PC-9 (cell line): ENCODE measurements at regions not wholly inside any gene's neighbourhood (a gene's known extent, or its start where the extent isn't known, plus 50 kb on each side); places are given as distances from the start of the nearest gene placed in this dataset.

Experiments
- BruUV-seq: library from RNA; stranded (reverse); fragments of 400-500 nt; replicated peaks from 2 replicates; lab custom pipeline; 2021; lab: Mats Ljungman, UMichigan
- CTCF ChIA-PET: fragments of 300-600 bp; sonication (Branson Sonifier 250); formaldehyde crosslinking; loops from one replicate; lab custom pipeline; 2022; ENCODE audit warnings: antibody characterized with exemption; lab: Charles Lee
- POLR2A ChIA-PET: fragments of 300-600 bp; sonication (Branson Sonifier 250); formaldehyde crosslinking; loops from one replicate; lab custom pipeline; 2022; ENCODE audit warnings: antibody characterized with exemption; ENCODE audit not compliant: unreplicated experiment; lab: Charles Lee
- DNase-seq, 2 experiments: peaks; one replicate each; pipeline versions ENCODE4 v3.0.0 to v3.0.0-alpha.2; 2015 to 2022; ENCODE audit warnings: mixed read lengths in 1 of 2
- H2AFZ ChIP-seq: fragments of 200-600 bp; sonication (generic); 2 replicates; pipeline ENCODE4 v1.8.1; 2017; ENCODE audit warnings: antibody characterized with exemption
- H3F3A ChIP-seq: fragments of 200-600 bp; sonication (generic); 2 replicates; pipeline ENCODE4 v1.8.1; 2017; ENCODE audit warnings: antibody characterized with exemption, mild to moderate bottlenecking, low read depth; ENCODE audit not compliant: insufficient read depth
- H3K27ac ChIP-seq: fragments of 200-600 bp; sonication (generic); 2 replicates; pipeline ENCODE4 v1.6.1; 2016; ENCODE audit warnings: mixed run types
- H3K27me3 ChIP-seq: fragments of 200-600 bp; sonication (generic); 2 replicates; pipeline ENCODE4 v1.6.1; 2016; ENCODE audit warnings: low read depth, mixed run types; ENCODE audit not compliant: insufficient read depth
- H3K36me3 ChIP-seq: fragments of 200-600 bp; sonication (generic); 2 replicates; pipeline ENCODE4 v1.6.1; 2016; ENCODE audit warnings: low read depth, mixed run types
- H3K4me1 ChIP-seq: fragments of 200-600 bp; sonication (generic); replicated peaks from 2 replicates; pipeline ENCODE4 v1.6.1; 2016; ENCODE audit warnings: mixed run types; ENCODE audit not compliant: insufficient read depth
- H3K4me2 ChIP-seq: fragments of 200-600 bp; sonication (generic); 2 replicates; pipeline ENCODE4 v1.6.1; 2017; ENCODE audit warnings: mixed run types
- H3K4me3 ChIP-seq: fragments of 200-600 bp; sonication (generic); 2 replicates; pipeline ENCODE4 v1.6.1; 2016; ENCODE audit warnings: mixed run types
- H3K79me2 ChIP-seq: fragments of 200-600 bp; sonication (generic); 2 replicates; pipeline ENCODE4 v1.6.1; 2017; ENCODE audit warnings: low read depth, mixed run types
- H3K9me2 ChIP-seq: fragments of 200-600 bp; sonication (generic); 2 replicates; pipeline ENCODE4 v1.8.1; 2017; ENCODE audit warnings: mild to moderate bottlenecking; ENCODE audit not compliant: insufficient read depth
- H3K9me3 ChIP-seq: fragments of 200-600 bp; sonication (generic); 2 replicates; pipeline ENCODE4 v1.8.1; 2016; ENCODE audit warnings: low read depth; ENCODE audit not compliant: insufficient read depth
- H4K20me1 ChIP-seq: fragments of 200-600 bp; sonication (generic); 2 replicates; pipeline ENCODE4 v1.8.1; 2017; ENCODE audit not compliant: insufficient read depth
- EZH2 ChIP-seq: fragments of 200-600 bp; sonication (generic); IDR thresholded peaks from 2 replicates; pipeline ENCODE4 v1.8.0; 2017; ENCODE audit warnings: antibody characterized with exemption, low read depth
- intact Hi-C: fragments of 100-400 bp; cut with micrococcal nuclease; formaldehyde crosslinking; loops from one replicate; pipeline ENCODE4 v1.10.0; 2022; ENCODE audit not compliant: unreplicated experiment
- TF ChIP-seq, protein P1 (sequence below): fragments of 200-600 bp; sonication (generic); conservative IDR thresholded peaks from 2 replicates; pipeline ENCODE4 v1.6.1; 2017; ENCODE audit warnings: mixed run types, antibody characterized with exemption, mild to moderate bottlenecking, moderate library complexity

DNA sequence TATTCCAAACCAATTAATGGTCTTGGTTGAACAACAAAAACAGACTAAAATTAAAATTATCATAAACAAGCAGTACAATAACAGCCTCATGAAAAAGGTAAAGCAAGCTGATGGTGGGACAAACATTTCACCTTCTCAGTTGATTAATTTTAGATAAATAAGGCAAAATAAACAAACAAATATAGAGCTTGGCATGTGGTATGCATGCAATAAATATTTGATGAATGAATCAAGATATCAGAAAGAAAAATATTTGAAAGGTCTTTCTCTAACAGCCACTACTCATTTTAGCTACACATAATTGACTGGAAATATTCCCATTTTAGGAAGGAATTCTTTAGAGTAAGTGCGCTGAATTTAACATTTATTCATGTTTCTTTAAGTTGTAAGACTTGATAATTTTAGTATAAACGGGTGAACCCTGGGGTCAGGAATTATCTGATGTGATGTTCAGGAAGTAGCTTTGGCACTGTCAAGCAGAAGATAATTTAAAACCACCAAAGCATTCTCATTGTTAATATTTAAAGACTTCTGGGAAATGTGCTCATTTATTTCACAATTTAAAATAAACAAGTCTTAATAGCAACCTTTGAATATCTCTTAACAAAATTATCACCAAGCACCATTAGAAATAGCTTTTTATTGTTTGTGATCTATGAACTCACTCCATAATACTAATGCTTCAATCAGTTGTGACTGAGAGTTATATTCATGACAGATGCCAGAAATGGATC lies 372.3 kb upstream of the TGFBR2 start:
- no peaks in the 10 kb centered on the region for H3K9me2 ChIP-seq
- TF ChIP-seq, protein P1, sequence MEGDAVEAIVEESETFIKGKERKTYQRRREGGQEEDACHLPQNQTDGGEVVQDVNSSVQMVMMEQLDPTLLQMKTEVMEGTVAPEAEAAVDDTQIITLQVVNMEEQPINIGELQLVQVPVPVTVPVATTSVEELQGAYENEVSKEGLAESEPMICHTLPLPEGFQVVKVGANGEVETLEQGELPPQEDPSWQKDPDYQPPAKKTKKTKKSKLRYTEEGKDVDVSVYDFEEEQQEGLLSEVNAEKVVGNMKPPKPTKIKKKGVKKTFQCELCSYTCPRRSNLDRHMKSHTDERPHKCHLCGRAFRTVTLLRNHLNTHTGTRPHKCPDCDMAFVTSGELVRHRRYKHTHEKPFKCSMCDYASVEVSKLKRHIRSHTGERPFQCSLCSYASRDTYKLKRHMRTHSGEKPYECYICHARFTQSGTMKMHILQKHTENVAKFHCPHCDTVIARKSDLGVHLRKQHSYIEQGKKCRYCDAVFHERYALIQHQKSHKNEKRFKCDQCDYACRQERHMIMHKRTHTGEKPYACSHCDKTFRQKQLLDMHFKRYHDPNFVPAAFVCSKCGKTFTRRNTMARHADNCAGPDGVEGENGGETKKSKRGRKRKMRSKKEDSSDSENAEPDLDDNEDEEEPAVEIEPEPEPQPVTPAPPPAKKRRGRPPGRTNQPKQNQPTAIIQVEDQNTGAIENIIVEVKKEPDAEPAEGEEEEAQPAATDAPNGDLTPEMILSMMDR: no peak
- TF ChIP-seq EZH2: no peak
- CTCF ChIA-PET: no interaction called here
- H3K4me1 ChIP-seq: peaks cover 13% of the 10 kb centered on the region; the same call in 1 of the 2 replicates
- no peaks in the 10 kb centered on the region for H3K27me3 ChIP-seq
- no peak overlapping the region for H3K27ac ChIP-seq
- H4K20me1 ChIP-seq: no peaks in the 10 kb centered on the region
- peak in 1 of 2 experiments; percentile 40 for DNase-seq
- H3K9me3 ChIP-seq: no peaks in the 10 kb centered on the region
- BruUV-seq: no TSS peak
- intact Hi-C loops: no loop called here
- no peaks in the 10 kb centered on the region for H3K36me3 ChIP-seq
- H2AFZ ChIP-seq: no peak overlapping the region
- no peak overlapping the region for H3K4me2 ChIP-seq
- H3K79me2 ChIP-seq: no peaks in the 10 kb centered on the region
- POLR2A ChIA-PET: no interaction called here
- no peak overlapping the region for H3K4me3 ChIP-seq
- H3F3A ChIP-seq: no peaks in the 10 kb centered on the region

DNA sequence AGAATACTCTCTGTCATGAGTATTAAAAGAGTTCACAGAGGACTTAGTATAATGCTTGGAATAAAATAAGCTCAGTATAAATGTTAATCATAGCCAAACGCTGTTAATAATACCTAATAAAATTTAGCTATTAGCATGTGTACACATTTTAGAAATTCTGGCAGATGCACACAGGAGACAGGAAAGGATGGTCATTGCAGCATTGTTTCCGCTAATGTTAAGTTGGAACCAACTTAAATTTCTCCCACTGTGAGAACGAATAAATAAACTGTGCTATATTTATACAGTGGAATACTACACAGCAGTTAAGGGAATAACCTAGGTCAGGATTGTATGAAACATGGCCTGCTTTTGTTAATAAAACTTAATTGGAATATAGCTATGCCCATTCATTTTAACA lies 370.4 kb upstream of the TGFBR2 start:
- H3K27me3 ChIP-seq: no peaks in the 10 kb centered on the region
- no TSS peak for BruUV-seq
- no peaks in the 10 kb centered on the region for H3K79me2 ChIP-seq
- H2AFZ ChIP-seq: no peak overlapping the region
- intact Hi-C loops: no loop called here
- no peak overlapping the region for H3K27ac ChIP-seq
- TF ChIP-seq, protein P1: no peak
- TF ChIP-seq EZH2: no peak
- no peaks in the 10 kb centered on the region for H3K9me2 ChIP-seq
- no peaks in the 10 kb centered on the region for H3K9me3 ChIP-seq
- no peaks in the 10 kb centered on the region for H3F3A ChIP-seq
- H3K36me3 ChIP-seq: no peaks in the 10 kb centered on the region
- ChIA-PET CTCF (no interaction called here), POLR2A (interaction anchor here (0.6 kb wide), 1 partner anchor 719 kb away, joined by 3 read pairs; no protein-coding TSS in a partner anchor)
- no peaks in the 10 kb centered on the region for H4K20me1 ChIP-seq
- peaks cover 13% of the 10 kb centered on the region; the same call in 1 of the 2 replicates for H3K4me1 ChIP-seq
- DNase-seq: no peak
- no peak overlapping the region for H3K4me3 ChIP-seq
- no peak overlapping the region for H3K4me2 ChIP-seq

DNA sequence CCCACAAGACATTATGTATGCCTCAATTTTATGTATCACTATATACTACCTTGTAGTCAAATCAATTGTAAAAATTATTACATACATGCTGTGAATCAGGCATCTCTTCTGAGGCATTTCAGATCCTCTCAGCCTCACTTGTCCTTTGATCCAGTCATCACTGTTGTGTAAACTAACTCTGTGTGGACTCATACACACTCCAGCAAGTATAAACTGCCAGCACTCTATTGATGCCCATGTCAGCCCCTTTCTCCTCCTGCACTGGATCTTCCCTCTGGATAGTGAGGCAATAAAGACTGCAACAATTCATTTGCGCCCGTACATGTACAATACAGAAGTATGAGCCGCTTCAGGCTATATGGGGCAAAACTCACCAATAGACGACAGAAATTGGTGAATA lies 364.7 kb upstream of the TGFBR2 start:
- intact Hi-C loops: no loop called here
- Histone ChIP-seq H3K27me3 (no peaks in the 10 kb centered on the region), H3K27ac (no peak overlapping the region), H3K9me3 (no peaks in the 10 kb centered on the region), H3K4me1 (no peaks in the 10 kb centered on the region), H3K4me2 (no peak overlapping the region), H2AFZ (no peak overlapping the region), H3K9me2 (no peaks in the 10 kb centered on the region), H3F3A (no peaks in the 10 kb centered on the region), H3K79me2 (no peaks in the 10 kb centered on the region), H4K20me1 (no peaks in the 10 kb centered on the region), H3K4me3 (no peak overlapping the region), H3K36me3 (no peaks in the 10 kb centered on the region)
- DNase-seq: no peak
- BruUV-seq: no TSS peak
- POLR2A ChIA-PET: no interaction called here
- TF ChIP-seq EZH2: no peak
- CTCF ChIA-PET: no interaction called here
